Caco-2 (cell line): ENCODE measurements at regions not wholly inside any gene's neighbourhood (a gene's known extent, or its start where the extent isn't known, plus 50 kb on each side); places are given as distances from the start of the nearest gene placed in this dataset.

Source experiments
- BruUV-seq: library from RNA; stranded (reverse); fragments of 400-500 nt; replicated peaks from 2 replicates; lab custom pipeline; 2021; lab: Mats Ljungman, UMichigan
- CTCF ChIA-PET: fragments of 300-600 bp; sonication (Branson Sonifier 250); formaldehyde crosslinking; loops from one replicate; lab custom pipeline; 2022; ENCODE audit warnings: antibody characterized with exemption; lab: Charles Lee
- POLR2A ChIA-PET: fragments of 300-600 bp; sonication (Branson Sonifier 250); formaldehyde crosslinking; loops from one replicate; lab custom pipeline; 2022; ENCODE audit warnings: antibody characterized with exemption; lab: Charles Lee
- DNase-seq, 2 experiments: peaks; one replicate each; pipeline versions ENCODE4 v3.0.0 to v3.0.0-alpha.2; 2020 to 2022
- H3K27me3 ChIP-seq: replicated peaks from 2 replicates; pipeline ENCODE4 v1.6.0; 2011; ENCODE audit warnings: low read length; ENCODE audit not compliant: control insufficient read depth, insufficient read depth
- H3K36me3 ChIP-seq: 2 replicates; pipeline ENCODE4 v1.5.1; 2011; ENCODE audit warnings: low read length; ENCODE audit not compliant: control insufficient read depth, insufficient read depth
- H3K4me1 ChIP-seq: fragments of 250-450 bp; sonication (Bioruptor Pico); 2 replicates; pipeline ENCODE4 v1.5.1; 2020; ENCODE audit warnings: mild to moderate bottlenecking
- H3K4me3 ChIP-seq: 2 replicates; pipeline ENCODE4 v1.5.1; 2011; ENCODE audit warnings: low read depth, mild to moderate bottlenecking, control low read depth, low read length
- H3K9me3 ChIP-seq: fragments of 250-450 bp; sonication (Bioruptor Pico); 2 replicates; pipeline ENCODE4 v1.5.1; 2020; ENCODE audit warnings: mild to moderate bottlenecking, moderate library complexity
- H3K27ac Mint-ChIP-seq: one replicate; pipeline ENCODE4 v1.8.0; 2022; ENCODE audit warnings: mixed read lengths; ENCODE audit not compliant: unreplicated experiment
- H3K27me3 Mint-ChIP-seq: one replicate; pipeline ENCODE4 v1.8.0; 2022; ENCODE audit warnings: mixed read lengths; ENCODE audit not compliant: insufficient read depth, unreplicated experiment
- H3K36me3 Mint-ChIP-seq: one replicate; pipeline ENCODE4 v1.8.0; 2022; ENCODE audit warnings: mild to moderate bottlenecking, mixed read lengths; ENCODE audit not compliant: insufficient read depth, unreplicated experiment
- H3K4me1 Mint-ChIP-seq: one replicate; pipeline ENCODE4 v1.8.0; 2022; ENCODE audit warnings: low read depth, mixed read lengths; ENCODE audit not compliant: unreplicated experiment
- H3K4me3 Mint-ChIP-seq: one replicate; pipeline ENCODE4 v1.8.0; 2022; ENCODE audit warnings: mild to moderate bottlenecking, moderate library complexity, mixed read lengths; ENCODE audit not compliant: unreplicated experiment
- H3K9me3 Mint-ChIP-seq: one replicate; pipeline ENCODE4 v1.8.0; 2022; ENCODE audit warnings: mixed read lengths; ENCODE audit not compliant: unreplicated experiment
- intact Hi-C: fragments of 100-400 bp; cut with micrococcal nuclease; formaldehyde crosslinking; loops from one replicate; pipeline ENCODE4 v1.10.0; 2022; ENCODE audit not compliant: unreplicated experiment
- TF ChIP-seq, protein P1 (sequence below), 2 experiments: fragments of 200-600 bp in 1 of 2; IDR thresholded peaks; 1 replicate in 1 of 2; 2 replicates in 1 of 2; pipeline versions ENCODE4 v1.5.1 to v1.8.0; 2011 to 2022; ENCODE audit warnings: antibody characterized with exemption in 1 of 2, control low read depth in 1 of 2, inconsistent platforms in 1 of 2, low read depth in 1 of 2, low read length in 1 of 2, mild to moderate bottlenecking in 1 of 2, moderate library complexity in 1 of 2; ENCODE audit not compliant: insufficient read depth in 1 of 2, severe bottlenecking in 1 of 2, unreplicated experiment in 1 of 2

GRCh38 chr2:144914113-144914512 lies 394.2 kb upstream of the ZEB2 start:
- no TSS peak for BruUV-seq
- no peak overlapping the region for H3K4me3 ChIP-seq
- intact Hi-C loops, result no loop called here

GRCh38 chr2:144912206-144912605 lies 392.3 kb upstream of the ZEB2 start:
- ChIA-PET POLR2A (no interaction called here), CTCF (no interaction called here)
- Histone ChIP-seq H3K4me1 (no peaks in the 10 kb centered on the region), H3K4me3 (no peak overlapping the region), H3K9me3 (no peaks in the 10 kb centered on the region), H3K27me3 (no peaks in the 10 kb centered on the region), H3K36me3 (no peaks in the 10 kb centered on the region)
- no TSS peak for BruUV-seq
- no peak for DNase-seq
- TF ChIP-seq, protein P1, sequence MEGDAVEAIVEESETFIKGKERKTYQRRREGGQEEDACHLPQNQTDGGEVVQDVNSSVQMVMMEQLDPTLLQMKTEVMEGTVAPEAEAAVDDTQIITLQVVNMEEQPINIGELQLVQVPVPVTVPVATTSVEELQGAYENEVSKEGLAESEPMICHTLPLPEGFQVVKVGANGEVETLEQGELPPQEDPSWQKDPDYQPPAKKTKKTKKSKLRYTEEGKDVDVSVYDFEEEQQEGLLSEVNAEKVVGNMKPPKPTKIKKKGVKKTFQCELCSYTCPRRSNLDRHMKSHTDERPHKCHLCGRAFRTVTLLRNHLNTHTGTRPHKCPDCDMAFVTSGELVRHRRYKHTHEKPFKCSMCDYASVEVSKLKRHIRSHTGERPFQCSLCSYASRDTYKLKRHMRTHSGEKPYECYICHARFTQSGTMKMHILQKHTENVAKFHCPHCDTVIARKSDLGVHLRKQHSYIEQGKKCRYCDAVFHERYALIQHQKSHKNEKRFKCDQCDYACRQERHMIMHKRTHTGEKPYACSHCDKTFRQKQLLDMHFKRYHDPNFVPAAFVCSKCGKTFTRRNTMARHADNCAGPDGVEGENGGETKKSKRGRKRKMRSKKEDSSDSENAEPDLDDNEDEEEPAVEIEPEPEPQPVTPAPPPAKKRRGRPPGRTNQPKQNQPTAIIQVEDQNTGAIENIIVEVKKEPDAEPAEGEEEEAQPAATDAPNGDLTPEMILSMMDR (IDR thresholded peaks at IDR 0.05; ENCODE audit: insufficient read depth in 1 of 2, low read depth in 1 of 2, low read length in 1 of 2, severe bottlenecking in 1 of 2, unreplicated experiment in 1 of 2), result no peak
- Mint-ChIP-seq H3K27ac (no peak overlapping the region), H3K27me3 (peaks cover 3% of the 10 kb centered on the region), H3K4me1 (no peaks in the 10 kb centered on the region), H3K9me3 (no peaks in the 10 kb centered on the region), H3K36me3 (no peaks in the 10 kb centered on the region), H3K4me3 (no peak overlapping the region)
- intact Hi-C loops, result no loop called here

More at GRCh38 chr2:144914113-144914512, 394.2 kb upstream of the ZEB2 start:
- Mint-ChIP-seq H3K9me3 (no peaks in the 10 kb centered on the region), H3K4me1 (no peaks in the 10 kb centered on the region), H3K36me3 (no peaks in the 10 kb centered on the region), H3K27me3 (peaks cover 3% of the 10 kb centered on the region), H3K4me3 (no peak overlapping the region), H3K27ac (no peak overlapping the region)
- Histone ChIP-seq H3K36me3 (no peaks in the 10 kb centered on the region), H3K9me3 (no peaks in the 10 kb centered on the region), H3K4me1 (no peaks in the 10 kb centered on the region), H3K27me3 (no peaks in the 10 kb centered on the region)
- ChIA-PET CTCF (no interaction called here), POLR2A (no interaction called here)
- TF ChIP-seq, protein P1 (IDR thresholded peaks at IDR 0.05; ENCODE audit: insufficient read depth in 1 of 2, low read depth in 1 of 2, low read length in 1 of 2, severe bottlenecking in 1 of 2, unreplicated experiment in 1 of 2), result no peak
- DNase-seq, result no peak

DNA sequence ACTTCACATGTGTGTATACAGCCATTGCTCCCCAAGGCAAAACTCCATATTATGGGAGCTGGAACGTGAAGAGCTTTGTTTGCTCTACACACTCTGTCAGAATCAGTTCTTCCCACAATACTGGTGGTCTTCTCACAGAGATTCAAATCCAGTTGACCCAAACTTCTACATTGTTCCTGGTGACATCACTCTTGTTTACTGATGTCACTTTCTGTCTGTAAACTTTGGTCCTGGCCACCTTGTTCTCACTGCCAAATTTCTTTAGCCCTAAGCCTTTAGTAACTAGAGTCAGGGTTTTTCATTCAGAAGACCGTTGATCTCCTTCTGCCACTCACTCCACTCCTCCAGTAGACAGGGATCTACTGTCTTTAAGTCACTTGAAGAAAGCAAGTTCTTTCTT lies 386.0 kb upstream of the ZEB2 start:
- intact Hi-C loops, result no loop called here
- Mint-ChIP-seq H3K4me3 (no peak overlapping the region), H3K4me1 (no peaks in the 10 kb centered on the region), H3K27ac (no peak overlapping the region), H3K27me3 (no peaks in the 10 kb centered on the region), H3K9me3 (peaks cover 11% of the 10 kb centered on the region), H3K36me3 (no peaks in the 10 kb centered on the region)
- ChIA-PET CTCF (no interaction called here), POLR2A (no interaction called here)
- no peaks in the 10 kb centered on the region for H3K36me3 ChIP-seq
- DNase-seq, result no peak
- no peaks in the 10 kb centered on the region for H3K27me3 ChIP-seq
- no peaks in the 10 kb centered on the region for H3K9me3 ChIP-seq
- H3K4me3 ChIP-seq, result no peak overlapping the region
- H3K4me1 ChIP-seq, result no peaks in the 10 kb centered on the region
- TF ChIP-seq, protein P1 (IDR thresholded peaks at IDR 0.05; ENCODE audit: insufficient read depth in 1 of 2, low read depth in 1 of 2, low read length in 1 of 2, severe bottlenecking in 1 of 2, unreplicated experiment in 1 of 2), result no peak
- BruUV-seq, result no TSS peak
